ENCODE measurements at regions not wholly inside any gene's neighbourhood (a gene's known extent, or its start where the extent isn't known, plus 50 kb on each side); places are given as distances from the start of the nearest gene placed in this dataset.
A peak's percentile ranks its signal among the peaks of the same experiment; 100 is the strongest.

DNA sequence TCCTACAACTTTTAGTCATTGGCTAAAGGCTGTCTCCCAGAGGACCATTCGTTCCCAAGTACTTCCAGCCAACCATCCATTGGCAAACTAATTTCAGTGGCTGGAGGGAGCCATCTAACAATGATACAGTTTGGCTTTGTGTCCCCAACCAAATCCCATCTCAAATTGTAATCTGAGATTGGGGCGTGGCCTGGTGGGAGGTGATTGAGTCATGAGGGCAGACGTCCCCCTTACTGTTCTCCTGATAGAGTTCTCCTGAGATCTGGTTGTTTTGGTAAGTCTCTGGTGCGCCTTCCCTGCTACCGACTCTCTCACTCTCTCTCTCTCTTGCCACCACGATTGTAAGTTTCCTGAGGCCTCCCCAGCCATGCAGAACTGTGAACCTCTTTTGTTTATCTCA, 99.7 kb upstream of the FUT8 start:
- intact Hi-C loops (cut with DNase I): no loop called here
- H3K4me1 ChIP-seq (replicated peaks in 1 of 2): no peaks in the 10 kb centered on the region
- no peaks in the 10 kb centered on the region for H3K9me3 ChIP-seq (replicated peaks in 1 of 3)
- H3K27me3 ChIP-seq: no peaks in the 10 kb centered on the region
- TF ChIP-seq POLR2A (IDR thresholded peaks at IDR 0.05): no peak
- TF ChIP-seq, protein P1, sequence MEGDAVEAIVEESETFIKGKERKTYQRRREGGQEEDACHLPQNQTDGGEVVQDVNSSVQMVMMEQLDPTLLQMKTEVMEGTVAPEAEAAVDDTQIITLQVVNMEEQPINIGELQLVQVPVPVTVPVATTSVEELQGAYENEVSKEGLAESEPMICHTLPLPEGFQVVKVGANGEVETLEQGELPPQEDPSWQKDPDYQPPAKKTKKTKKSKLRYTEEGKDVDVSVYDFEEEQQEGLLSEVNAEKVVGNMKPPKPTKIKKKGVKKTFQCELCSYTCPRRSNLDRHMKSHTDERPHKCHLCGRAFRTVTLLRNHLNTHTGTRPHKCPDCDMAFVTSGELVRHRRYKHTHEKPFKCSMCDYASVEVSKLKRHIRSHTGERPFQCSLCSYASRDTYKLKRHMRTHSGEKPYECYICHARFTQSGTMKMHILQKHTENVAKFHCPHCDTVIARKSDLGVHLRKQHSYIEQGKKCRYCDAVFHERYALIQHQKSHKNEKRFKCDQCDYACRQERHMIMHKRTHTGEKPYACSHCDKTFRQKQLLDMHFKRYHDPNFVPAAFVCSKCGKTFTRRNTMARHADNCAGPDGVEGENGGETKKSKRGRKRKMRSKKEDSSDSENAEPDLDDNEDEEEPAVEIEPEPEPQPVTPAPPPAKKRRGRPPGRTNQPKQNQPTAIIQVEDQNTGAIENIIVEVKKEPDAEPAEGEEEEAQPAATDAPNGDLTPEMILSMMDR (IDR thresholded peaks at IDR 0.05): no peak
- no peak overlapping the region for H3K4me3 ChIP-seq
- WGBS, 4 donors: 80 to 84% (median 83%) methylated on average over 6 of the region's 6 CpGs
- H3K27ac ChIP-seq: no peak overlapping the region
- DNase-seq: no peak
- no peaks in the 10 kb centered on the region for H3K36me3 ChIP-seq (replicated peaks in 1 of 2)

DNA sequence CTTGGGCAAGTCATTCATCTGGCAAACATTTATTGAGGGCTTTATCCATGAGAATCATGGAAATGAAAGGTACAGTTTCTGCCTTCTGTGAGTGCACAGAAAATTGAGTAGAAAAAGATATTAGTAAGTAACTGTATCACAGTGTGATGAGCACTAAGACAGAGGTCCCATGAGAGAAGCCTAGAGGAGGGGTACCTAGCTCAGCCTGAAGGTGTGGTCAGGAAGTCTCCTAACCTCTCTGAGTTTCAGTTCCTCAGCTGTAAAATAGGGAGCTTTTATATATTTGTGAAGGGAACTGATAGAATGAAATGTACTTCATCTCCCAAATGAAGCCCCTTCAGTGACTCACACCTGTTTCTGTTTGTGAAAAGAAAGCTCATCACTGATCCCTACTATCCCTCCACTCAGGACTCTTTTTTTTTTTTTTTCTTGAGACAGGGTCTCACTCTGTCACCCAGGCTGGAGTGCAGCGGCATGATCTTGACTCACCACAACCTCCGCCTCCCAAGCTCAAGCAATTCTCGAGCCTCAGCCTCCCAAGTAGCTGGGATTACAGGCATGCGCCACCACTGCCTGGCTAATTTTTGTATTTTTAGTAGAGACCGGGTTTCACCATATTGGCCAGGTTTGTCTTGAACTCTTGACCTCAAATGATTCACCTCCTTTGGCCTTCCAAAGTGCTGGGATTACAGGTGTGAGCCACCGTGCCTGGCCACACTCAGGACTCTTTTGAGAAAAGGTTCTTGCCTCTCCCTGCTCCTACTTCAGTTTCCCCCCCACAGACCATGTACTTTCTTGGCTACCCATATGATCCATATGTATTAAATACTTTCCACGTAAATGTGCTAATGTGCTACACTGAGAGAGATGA, 93.7 kb upstream of the FUT8 start:
- Histone ChIP-seq H3K27me3 (no peaks in the 10 kb centered on the region), H3K27ac (no peak overlapping the region), H3K4me3 (no peak overlapping the region), H3K9me3 (replicated peaks in 1 of 3) (no peaks in the 10 kb centered on the region), H3K4me1 (replicated peaks in 1 of 2) (no peaks in the 10 kb centered on the region), H3K36me3 (replicated peaks in 1 of 2) (no peaks in the 10 kb centered on the region)
- 80 to 91% (median 89%) methylated on average over 7 of the region's 7 CpGs for WGBS, 4 donors
- intact Hi-C loops (cut with DNase I): no loop called here
- TF ChIP-seq, protein P1 (IDR thresholded peaks at IDR 0.05): no peak
- no peak for TF ChIP-seq POLR2A (IDR thresholded peaks at IDR 0.05)
- DNase-seq: no peak

DNA sequence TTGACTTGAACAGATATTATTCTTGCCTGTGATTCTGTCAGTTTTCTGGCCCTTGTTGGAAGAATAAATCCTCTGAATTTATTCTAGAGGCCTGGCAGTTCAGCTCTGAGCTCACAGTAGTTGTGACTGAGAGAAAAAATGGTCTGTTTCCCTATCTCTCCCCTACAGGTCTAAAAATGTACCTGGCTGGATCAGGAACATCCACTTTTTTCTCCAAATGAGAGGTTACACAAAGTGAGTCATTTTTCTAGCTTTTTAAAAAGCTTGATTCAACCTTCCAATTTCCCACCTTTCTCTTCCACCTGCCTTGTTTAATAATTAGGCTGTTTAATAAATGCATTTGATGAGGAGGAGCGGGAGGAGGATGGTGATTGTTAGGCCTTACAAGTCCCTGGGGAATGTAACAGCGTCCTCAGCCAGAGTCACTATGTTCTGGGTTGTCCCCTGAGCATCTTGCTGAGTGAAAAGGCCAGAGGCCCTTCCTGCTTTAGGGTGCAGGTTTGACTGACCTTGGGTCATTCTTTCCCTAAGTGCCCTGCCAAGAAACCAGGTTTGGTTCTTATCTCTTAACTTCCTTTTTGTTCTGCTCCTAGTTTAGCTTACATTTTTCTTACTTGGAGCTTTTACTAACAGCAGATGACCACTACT, 91.7 kb upstream of the FUT8 start:
- WGBS, 4 donors: 82 to 88% (median 84%) methylated on average over 2 of the region's 2 CpGs
- Histone ChIP-seq H3K4me3 (no peak overlapping the region), H3K27ac (peak overlapping the region in 1 of 5 donors; percentile 21), H3K4me1 (replicated peaks in 1 of 2) (no peaks in the 10 kb centered on the region), H3K27me3 (no peaks in the 10 kb centered on the region), H3K9me3 (replicated peaks in 1 of 3) (no peaks in the 10 kb centered on the region), H3K36me3 (replicated peaks in 1 of 2) (no peaks in the 10 kb centered on the region)
- intact Hi-C loops (cut with DNase I): no loop called here
- no peak for DNase-seq
- TF ChIP-seq, protein P1 (IDR thresholded peaks at IDR 0.05): no peak
- TF ChIP-seq POLR2A (IDR thresholded peaks at IDR 0.05): no peak

DNA sequence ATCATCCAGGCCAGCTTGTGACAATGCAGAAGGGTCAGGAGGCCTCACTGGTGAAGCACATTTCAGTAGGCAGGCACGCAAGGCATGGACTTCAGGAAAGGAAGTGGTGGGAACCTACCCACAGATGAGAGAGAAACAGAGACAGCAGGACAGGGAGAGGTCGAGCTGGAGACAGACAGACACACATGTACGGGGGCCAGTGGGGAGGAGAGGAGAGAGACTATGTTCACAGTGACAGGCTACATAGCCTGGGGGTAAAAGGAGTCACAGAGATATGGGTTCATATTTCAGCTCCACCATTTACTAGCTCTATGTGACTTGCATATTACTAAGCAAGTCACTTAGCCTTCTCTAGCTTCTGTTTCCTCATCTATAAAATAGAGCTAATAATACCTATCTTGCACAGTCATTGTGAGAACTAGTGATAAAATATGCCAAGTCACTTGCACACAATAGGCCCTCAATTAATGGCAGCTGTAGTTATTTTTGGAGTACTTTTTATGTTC, 91.1 kb upstream of the FUT8 start:
- no peaks in the 10 kb centered on the region for H3K9me3 ChIP-seq (replicated peaks in 1 of 3)
- TF ChIP-seq, protein P1 (IDR thresholded peaks at IDR 0.05): no peak
- TF ChIP-seq POLR2A (IDR thresholded peaks at IDR 0.05): no peak
- H3K4me1 ChIP-seq (replicated peaks in 1 of 2): no peaks in the 10 kb centered on the region
- H3K27me3 ChIP-seq: no peaks in the 10 kb centered on the region
- H3K27ac ChIP-seq: peak overlapping the region in 1 of 5 donors; percentile 21
- no peak overlapping the region for H3K4me3 ChIP-seq
- WGBS, 4 donors: 73 to 84% (median 77%) methylated on average over 3 of the region's 3 CpGs
- H3K36me3 ChIP-seq (replicated peaks in 1 of 2): no peaks in the 10 kb centered on the region
- intact Hi-C loops (cut with DNase I): no loop called here
- DNase-seq: no peak
